HG02588 (cell line): ENCODE measurements at regions not wholly inside any gene's neighbourhood (a gene's known extent, or its start where the extent isn't known, plus 50 kb on each side); places are given as distances from the start of the nearest gene placed in this dataset.
A peak's percentile ranks its signal among the peaks of the same experiment; 100 is the strongest.

Source experiments
- ATAC-seq: cut with Tn5 transposase; IDR thresholded peaks from one replicate; pipeline ENCODE4 v1.9.1; 2021; ENCODE audit warnings: mild to moderate bottlenecking, moderate library complexity; ENCODE audit not compliant: unreplicated experiment

DNA sequence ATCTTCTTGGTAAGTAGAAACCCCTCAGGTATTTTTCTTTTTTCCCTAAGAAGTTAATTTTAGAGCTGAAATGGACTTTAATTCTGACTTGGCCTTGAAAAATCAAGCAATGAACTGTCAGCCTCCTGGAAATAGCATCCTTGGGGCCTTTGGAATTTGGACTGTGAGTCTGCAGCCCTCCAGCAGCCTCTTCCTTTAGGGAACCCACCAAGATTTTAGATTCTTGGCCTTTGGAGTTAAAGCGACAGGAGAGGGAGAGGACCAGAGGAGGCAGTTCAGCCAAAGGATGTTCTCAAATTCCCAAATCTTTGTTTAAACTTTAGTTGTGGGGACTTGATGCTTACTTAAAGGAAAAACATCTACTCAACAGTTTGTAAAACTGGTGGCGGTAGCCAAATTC, 288.6 kb downstream of the AACS start:
- ATAC-seq, result no peak

DNA sequence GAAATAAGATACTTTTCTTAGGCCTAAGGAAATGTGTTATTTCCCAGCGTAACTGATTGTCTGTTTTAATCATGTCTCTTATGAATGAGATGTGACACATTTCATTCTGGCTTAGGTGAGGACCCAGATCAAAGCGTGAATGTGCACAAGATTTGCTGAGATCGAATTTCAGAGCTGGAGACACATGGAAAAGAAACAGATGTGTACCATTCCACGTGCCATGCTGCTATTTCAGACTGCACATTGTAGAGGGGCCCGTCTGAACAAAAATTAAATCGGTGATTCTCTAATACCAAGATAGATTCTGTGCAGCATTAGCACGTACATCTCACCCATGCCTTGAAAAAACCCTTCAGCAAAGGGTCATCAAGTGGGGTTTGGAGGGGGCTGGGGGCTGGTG, 290.4 kb downstream of the AACS start:
- no peak for ATAC-seq

DNA sequence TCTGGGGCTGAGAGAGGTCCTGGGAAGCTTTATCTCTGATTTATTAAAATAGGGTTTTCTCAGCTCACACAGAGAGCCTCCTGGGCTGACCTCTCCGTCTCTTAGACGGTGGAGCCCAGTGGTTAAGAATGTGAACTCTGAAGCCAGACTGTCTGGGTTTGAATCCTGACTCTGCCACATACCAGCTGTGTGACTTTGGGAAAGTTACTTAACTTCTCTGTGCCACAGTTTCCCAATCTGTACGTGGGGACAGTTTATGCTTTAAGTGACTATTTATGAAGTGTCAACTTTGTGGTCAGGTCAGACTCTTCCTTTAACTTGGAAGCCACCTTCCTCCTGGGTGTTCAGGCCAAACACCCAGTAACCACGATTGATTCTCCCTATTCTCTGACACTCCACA, 290.9 kb downstream of the AACS start:
- ATAC-seq, result no peak

DNA sequence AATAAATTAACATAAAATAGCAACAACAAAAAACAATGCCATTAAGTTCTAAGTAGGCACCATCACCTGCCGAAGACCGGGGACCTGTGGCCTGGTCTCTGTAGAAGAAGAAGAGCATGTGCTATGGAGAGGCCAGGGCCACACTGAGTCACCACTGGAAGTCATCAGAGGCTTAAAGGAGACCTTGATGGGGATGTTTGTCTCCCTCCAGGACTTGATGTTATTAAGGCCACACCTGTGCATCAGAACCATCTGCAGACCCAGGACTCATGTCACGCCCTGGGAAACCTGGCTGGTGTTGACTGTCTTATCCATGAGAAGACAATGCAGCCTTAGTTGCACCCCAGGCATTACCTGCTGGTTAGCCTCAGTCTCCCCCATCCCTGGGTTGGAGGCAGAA, 292.3 kb downstream of the AACS start:
- ATAC-seq, result no peak

DNA sequence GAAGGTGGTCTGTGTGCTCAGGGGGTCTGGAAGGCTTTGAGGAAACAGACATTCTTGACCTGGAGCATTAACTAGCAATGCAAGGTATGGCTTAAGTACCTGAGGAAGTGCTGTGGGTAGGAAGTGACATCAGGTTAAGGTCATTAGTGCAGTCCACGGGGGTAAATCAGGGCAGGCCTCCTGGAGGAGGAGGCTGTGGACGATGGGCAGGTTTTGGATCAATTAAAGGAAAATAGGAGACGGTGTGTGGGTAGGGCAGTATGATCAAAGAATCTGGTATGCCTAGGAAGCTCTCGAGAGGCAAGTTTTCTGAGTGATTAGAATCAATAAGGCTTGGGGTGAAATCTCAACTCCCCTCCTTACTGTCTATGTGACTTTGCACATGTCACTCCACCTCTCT, 295.3 kb downstream of the AACS start:
- ATAC-seq, result no peak

DNA sequence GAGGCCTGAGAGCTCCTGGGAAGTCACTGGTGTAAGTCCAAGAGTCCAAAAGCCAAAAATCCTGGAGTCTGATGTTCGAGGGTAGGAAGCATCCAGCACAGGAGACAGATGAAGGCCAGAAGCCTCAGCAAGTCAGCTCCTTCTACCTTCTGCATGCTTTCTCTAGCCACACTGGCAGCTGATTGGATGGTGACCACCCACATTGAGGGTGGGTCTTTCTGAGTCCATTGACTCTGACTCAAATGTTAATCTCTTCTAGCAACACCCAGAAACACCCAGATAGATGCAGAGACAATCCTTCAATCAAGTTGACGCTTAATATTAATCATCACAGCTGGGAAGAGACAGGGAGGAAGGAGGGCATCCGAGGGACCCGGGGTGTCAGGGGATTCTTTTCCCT, 305.8 kb downstream of the AACS start:
- no peak for ATAC-seq

DNA sequence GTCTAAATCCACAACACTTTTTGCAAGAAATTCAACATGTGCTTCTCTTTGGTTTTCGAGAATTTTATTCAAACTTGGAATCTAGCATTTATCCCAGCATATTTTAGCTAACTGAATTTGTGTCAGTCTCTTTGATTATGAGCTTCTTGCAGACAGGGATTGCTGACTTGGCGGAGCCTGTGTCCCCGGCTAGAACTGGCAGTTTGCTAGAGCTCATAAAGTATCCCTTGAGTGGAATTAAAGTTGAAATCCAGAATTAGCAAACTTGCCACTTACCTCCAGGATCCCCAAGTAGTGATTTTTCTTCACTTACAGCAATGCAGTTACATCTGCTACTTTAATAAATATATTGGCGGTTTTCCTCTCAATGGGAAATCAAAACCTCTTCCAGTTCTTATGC, 306.9 kb downstream of the AACS start:
- ATAC-seq, result no peak

DNA sequence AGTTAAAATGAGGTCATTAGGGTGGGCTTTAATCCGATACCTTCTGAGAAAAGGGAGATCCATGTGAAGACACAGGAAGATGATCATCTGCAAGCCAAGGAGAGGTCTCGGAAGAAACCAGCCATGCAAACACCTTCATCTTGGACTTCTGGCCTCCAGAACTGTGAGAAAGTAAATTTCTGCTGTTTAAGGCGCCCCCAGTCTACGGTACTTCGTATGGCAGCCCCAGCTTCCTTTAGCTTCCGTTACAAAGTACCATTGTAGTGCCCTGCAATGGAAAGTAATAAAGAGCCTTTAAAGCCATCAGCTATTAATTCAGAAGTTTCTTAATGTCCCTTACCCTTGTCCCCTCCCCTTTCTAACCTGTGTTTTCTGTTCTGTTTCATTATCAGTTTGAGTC, 308.1 kb downstream of the AACS start:
- ATAC-seq, result no peak

DNA sequence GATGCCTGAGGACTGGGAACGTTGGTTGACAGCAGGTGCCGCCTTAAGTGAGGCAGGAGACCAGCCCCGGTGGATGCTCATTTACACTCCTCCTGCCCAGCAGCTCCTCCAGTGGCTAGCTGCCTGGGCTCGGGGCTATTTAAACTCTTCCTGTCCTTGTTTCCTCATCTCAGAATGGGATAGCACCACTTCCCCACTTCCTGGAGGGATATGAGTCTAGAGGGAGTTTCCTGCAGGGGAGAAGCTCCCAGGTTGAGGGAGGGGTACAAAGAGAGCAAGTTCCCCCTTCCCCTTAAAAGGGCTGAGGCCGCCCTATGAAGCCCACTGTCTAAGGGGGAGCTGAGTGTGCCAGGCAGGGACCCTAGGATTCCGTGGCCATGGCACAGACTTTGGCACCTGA, 311.2 kb downstream of the AACS start:
- ATAC-seq, result no peak

DNA sequence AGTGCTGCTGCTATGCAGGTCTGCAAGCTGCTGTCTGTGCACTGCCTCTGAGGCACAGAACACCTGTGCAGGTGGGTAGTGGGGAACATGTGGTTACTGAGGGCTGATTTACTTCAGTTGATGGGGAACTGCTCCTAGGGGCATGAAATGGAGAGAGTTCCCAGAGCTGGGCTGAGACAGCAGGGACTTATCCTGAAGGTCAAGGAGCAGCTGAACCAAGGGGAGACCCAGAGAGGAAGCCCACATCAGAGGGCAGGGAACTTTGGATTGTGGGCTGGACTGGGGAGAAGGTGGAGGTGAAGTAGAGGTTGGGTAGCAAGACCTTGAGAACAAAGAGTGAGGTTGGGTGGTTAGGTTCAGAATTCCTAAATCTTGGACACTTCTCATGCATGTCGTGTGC, 311.9 kb downstream of the AACS start:
- no peak for ATAC-seq

DNA sequence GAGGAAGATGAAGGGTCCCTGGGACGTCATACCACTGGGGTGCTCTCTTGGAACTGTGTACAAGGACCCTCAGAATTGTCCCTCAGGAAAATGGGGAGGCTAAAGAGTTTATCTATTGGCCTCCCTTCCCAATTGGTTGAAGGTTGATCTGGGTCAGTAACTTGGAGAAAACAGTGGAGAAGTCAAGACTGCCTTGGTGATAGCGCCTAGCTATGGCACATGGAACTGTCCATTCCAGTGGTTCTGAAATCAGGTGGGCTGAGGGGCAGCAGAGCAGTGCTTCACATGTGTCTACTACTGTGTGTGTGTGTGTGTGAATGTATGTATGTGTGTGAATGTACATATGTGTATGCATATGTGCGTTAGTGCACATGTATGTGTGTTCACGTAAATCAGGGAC, 316.1 kb downstream of the AACS start:
- ATAC-seq, result no peak

DNA sequence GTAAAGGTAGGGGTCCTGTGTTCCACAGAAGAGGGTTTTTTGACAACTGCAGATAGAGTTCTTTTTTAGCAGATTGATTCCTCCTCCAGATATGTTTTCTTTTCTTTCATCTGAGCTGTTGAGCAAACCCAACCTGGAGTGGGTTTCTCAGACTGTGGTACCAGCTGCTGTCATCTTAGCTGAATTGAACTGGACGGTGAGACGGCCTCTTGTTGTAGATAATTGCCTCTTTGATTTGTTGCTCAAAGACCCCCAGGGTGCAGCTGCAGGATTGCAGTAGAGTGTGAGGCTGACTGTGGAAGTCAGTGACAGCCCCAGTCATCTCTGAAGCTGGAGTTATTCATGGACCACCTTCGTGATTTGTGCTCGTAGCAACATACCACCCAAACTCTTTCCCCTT, 317.7 kb downstream of the AACS start:
- ATAC-seq, result no peak

DNA sequence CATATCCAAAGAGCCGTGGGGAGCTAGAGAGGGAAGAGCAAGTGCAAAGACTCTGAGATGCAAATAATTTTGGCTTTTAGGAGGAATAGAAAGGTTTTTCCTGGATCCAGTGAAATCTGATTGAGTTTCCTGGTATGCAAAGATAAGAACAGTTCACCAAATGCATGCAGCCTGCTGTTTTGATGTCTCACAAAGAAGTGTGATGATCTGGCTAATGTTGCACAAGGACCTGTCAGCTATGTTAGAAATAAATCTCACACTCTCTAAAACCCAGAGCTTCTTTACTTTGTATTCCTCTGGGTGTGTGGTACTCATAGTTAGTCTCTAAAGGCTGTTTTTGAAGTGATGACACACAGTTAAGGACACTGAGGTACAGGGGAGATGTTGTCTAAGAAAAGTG, 321.4 kb downstream of the AACS start:
- ATAC-seq, result no peak

DNA sequence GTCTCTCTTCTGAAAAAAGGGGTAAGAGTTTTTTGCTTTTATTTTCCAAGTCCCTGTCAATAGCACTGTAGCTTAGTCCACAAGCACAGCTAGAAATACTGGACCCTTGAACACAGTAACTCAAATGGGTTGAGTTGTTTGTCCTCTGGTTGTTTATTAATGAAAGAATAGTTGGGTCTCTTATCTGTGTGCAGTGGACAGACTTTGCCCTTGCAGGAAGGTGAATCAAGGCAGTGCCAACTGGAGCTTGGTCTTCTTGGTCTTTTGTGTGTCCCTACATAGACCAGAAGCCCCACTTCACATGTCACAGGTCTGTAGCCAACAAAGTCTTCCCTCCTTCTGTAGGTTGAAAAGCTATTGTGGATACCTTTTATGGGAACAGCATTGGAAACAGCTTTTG, 322.0 kb downstream of the AACS start:
- ATAC-seq, result no peak

DNA sequence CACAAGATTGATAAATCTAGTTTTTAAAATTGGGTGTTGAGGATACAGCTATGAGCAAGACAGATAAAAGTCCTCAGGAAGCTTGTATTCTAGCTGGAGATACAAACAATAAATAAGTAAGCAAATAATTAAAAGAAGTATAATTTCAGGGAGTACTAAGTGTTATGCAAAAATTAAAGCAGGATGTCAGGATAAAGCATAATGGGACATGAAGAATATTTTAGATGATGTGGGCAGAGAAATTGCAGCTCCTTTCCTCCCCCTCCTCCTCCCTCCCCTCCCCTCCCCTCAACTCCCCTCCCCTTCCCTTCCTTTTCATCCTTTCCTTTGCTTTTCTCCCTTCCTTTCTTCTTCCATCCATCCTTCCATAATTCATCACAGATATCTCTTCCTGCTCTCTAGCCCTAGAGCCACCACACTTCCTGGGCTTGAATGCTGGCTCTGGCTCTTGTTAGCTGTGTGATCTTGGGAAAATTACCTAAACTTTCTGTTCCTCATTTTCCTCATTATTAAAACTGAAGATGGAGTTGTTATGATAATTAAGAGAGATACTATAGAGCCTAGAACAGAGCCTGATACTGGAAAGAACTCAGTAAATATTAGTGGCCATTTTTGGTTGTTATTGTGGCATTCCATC, 323.9 kb downstream of the AACS start:
- ATAC-seq, result no peak

DNA sequence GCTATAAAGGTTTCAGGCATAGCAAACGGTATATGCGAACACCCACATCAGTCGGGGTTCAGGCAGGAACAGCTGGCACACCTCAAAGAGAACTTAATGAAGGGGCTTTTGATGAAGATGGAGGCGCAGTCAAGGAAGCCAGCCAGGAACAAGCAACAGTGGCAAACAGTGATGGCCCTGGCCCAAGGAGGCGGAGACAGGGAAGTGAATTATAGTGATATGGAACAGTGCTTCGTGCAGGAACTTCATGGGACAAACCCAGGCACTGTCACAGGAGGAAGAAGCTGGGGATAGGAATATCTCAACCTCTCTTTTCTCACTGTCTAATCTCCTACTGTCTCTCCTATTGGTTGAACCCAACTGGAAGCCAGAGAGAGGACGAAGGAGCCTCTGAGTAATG, 328.3 kb downstream of the AACS start:
- ATAC-seq, result no peak

DNA sequence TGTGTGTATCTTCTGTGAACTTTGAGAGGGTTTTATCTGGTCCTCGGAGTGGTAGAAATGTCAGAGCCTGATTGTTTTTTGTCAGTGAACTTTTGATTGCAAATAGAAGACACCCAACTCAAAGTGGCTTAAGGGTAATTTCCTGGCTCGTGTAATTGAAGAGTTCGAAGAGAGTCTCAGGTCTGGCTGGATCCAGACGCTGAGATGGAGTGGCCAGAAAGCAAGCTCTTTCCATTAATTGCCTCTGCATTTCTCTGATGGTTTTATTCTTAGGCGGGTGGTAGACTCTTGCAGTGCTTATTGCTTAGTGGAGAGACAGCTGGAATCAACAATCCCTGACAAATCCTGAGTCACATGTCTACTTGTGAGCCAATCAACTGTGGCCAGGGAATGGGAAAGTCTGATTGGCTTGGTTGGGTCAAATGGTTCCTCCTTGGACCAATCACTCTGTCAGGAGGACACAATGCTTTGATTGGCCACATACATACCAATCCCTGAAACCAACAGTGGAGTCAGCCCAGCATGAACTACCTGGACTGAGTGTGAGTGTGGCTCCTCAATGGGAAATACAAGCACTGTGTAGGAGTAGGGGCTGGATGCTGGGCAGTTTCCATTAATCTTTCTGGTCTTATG, 330.5 kb downstream of the AACS start:
- no peak for ATAC-seq

DNA sequence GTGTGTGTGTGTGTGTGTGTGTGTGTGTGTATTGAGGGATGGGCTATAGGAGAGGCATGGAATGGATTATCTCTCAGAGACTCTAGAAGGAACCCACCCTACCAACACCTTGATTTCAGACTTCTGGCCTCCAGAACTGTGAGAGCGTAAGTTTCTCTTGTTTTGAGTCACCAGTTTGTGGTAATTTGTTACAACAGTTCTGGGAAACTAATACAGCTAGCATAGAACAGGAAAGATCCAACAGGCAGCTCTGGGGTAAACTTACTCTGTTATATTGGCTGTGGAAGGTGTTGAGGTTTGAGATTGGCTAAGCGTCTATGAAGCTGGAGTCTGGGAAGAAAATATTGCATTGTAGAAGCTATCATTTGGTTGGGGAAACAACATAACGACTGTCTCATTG, 334.3 kb downstream of the AACS start:
- ATAC-seq, result no peak

DNA sequence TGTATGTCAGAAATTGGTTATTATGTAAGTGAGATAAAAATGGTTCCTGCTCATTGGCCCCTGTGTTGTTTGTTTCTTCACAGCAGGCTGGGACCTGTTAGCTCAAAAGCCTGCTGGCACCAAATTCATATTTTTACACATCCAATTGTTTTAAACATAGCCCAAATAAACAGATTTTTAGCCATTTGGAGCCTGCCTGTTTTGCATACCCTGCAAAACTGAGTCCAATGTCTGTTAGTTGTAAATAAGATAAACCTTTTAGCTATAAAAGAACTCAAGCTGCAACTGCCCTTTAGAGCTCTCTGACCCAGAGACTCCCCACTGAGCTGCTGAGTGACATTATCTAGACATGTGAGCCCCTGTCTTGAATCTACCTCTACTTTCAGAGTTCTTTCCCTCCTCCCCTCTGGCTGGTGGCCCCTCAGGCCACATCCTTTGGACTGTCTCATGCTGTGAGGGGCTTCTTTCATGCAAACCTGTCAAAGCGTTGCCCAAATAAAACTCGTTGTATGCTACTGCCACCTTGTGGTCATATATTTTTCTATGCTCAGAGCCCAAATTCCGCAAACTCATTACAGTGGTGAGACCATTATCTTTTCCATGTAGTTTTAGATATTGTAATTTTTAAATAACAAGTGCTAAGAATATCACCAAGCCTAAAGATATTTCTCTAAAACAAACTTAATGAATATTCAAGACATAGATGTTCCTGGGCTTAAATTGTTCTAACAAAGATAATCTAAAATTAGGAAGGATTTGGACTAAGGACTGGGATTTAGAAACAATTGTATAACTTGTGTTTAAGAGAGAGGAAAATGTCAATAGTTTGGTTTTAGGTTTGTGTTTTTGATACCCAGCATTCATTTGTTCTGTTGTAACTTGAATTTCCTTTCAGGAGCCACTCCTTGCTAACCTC, 337.9 kb downstream of the AACS start:
- no peak for ATAC-seq

DNA sequence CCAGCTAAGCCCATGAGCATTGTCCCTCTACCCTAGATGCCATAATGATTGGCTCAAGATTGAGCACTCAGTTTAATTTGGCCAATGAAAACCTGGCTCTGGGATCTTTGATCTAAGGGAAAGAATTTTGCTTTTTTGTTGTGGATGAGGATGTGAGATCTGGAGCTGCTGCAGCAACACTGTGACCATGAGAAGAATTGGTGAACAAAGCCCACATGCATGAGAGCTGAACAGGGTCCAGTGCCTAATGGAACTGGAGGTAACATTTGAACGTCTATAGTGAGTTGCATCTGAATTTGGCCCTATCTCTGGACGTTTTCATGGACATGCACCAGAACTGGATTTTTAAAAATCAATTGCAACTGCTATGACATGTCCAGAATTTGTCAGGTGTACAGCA, 338.6 kb downstream of the AACS start:
- no peak for ATAC-seq

DNA sequence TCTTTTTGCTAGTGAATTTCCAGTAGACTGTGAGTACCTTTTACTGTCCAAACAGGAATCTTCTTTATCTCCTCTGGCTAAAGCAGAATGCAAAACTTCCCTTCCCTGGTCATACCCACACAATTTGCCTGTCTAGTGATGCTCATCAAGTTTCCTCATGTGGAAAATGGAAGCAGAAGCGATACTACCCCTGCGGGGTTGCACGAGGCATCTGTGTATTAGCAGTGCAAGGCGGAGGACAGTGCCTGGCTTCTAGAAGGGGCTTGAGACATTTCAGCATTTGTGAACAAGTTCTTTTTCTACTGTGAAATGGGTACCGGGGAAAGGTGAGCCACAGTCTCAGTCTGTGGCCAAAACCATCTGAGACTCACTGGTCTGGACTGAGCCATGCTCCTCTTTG, 340.9 kb downstream of the AACS start:
- peak; percentile 96 for ATAC-seq

DNA sequence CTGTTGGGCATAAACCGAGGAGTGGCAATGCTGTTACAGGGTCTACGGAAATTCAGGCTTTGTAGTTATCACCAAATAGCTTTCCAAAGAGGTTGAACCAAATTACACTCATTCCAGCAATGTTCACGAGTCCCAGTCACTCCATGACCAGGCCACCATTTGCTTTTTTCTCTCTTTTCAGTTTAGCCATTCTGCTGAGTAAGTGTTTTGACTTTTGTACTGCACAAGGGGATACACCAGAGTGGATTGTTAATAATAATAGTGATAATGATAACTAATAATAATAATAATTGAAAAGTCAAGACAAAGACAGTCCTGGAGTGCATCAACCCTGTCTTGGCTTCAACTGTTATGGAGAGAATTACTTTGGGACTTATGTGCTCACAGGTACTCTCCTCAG, 343.5 kb downstream of the AACS start:
- no peak for ATAC-seq
